Hepatocyte (in vitro differentiated cells): ENCODE measurements at regions not wholly inside any gene's neighbourhood (a gene's known extent, or its start where the extent isn't known, plus 50 kb on each side); places are given as distances from the start of the nearest gene placed in this dataset.

Source experiments
- DNase-seq: peaks from one replicate; pipeline ENCODE4 v3.0.0-alpha.2; 2016; ENCODE audit warnings: low spot score
- H2AFZ ChIP-seq: fragments of 200-600 bp; sonication (generic); 2 replicates; pipeline ENCODE4 v1.6.0; 2016; ENCODE audit warnings: antibody characterized with exemption, mild to moderate bottlenecking
- H3K27ac ChIP-seq: fragments of 200-600 bp; sonication (generic); 2 replicates; pipeline ENCODE4 v1.5.1; 2016; ENCODE audit warnings: mild to moderate bottlenecking
- H3K27me3 ChIP-seq: fragments of 200-600 bp; sonication (generic); 2 replicates; pipeline ENCODE4 v1.6.1; 2016
- H3K36me3 ChIP-seq: fragments of 200-600 bp; sonication (generic); replicated peaks from 2 replicates; pipeline ENCODE4 v1.5.1; 2016; ENCODE audit warnings: low read depth; ENCODE audit not compliant: insufficient read depth
- H3K4me1 ChIP-seq: fragments of 200-600 bp; sonication (generic); 2 replicates; pipeline ENCODE4 v1.5.1; 2016; ENCODE audit warnings: mild to moderate bottlenecking, moderate library complexity; ENCODE audit not compliant: insufficient read depth
- H3K4me2 ChIP-seq: fragments of 200-600 bp; sonication (generic); 2 replicates; pipeline ENCODE4 v1.6.0; 2016
- H3K4me3 ChIP-seq: fragments of 200-600 bp; sonication (generic); 2 replicates; pipeline ENCODE4 v1.5.1; 2016; ENCODE audit warnings: mild to moderate bottlenecking
- H3K79me2 ChIP-seq: fragments of 200-600 bp; sonication (generic); 2 replicates; pipeline ENCODE4 v1.6.0; 2017; ENCODE audit warnings: mild to moderate bottlenecking
- H3K9me2 ChIP-seq: fragments of 200-600 bp; sonication (generic); replicated peaks from 2 replicates; pipeline ENCODE4 v1.6.0; 2017; ENCODE audit warnings: mild to moderate bottlenecking; ENCODE audit not compliant: insufficient read depth
- H3K9me3 ChIP-seq: fragments of 200-600 bp; sonication (generic); 2 replicates; pipeline ENCODE4 v1.5.1; 2016; ENCODE audit warnings: low read depth, mild to moderate bottlenecking
- H4K20me1 ChIP-seq: fragments of 200-600 bp; sonication (generic); 2 replicates; pipeline ENCODE4 v1.6.0; 2016; ENCODE audit warnings: mild to moderate bottlenecking; ENCODE audit not compliant: insufficient read depth, poor library complexity, severe bottlenecking
- CTCF ChIP-seq: fragments of 200-600 bp; sonication (generic); IDR thresholded peaks from 2 replicates; pipeline ENCODE4 v1.5.1; 2016; ENCODE audit warnings: antibody characterized with exemption, mild to moderate bottlenecking; ENCODE audit not compliant: poor library complexity
- EZH2 ChIP-seq: fragments of 200-600 bp; sonication (generic); IDR thresholded peaks from 2 replicates; pipeline ENCODE4 v1.6.1; 2016; ENCODE audit warnings: antibody characterized with exemption, mild to moderate bottlenecking, borderline replicate concordance
- EZH2phosphoT487 ChIP-seq: fragments of 200-600 bp; sonication (generic); IDR thresholded peaks from one replicate; pipeline ENCODE4 v1.6.1; 2018; ENCODE audit warnings: antibody characterized with exemption, mild to moderate bottlenecking, low read depth, moderate library complexity; ENCODE audit not compliant: unreplicated experiment, severe bottlenecking
- WGBS: methylation state at CpG from one replicate; pipeline ENCODE4 v1.1.6; 2016; ENCODE audit warnings: low lambda C conversion rate; ENCODE audit errors: missing lambda C conversion rate; 5-methylcytosine and 5-hydroxymethylcytosine counted together

GRCh38 chr20:6622041-6622440 lies 145.4 kb upstream of the BMP2 start:
- Histone ChIP-seq H3K79me2 (no peaks in the 10 kb centered on the region), H3K27me3 (no peaks in the 10 kb centered on the region), H3K27ac (no peak overlapping the region), H3K9me2 (no peaks in the 10 kb centered on the region), H4K20me1 (no peaks in the 10 kb centered on the region), H2AFZ (no peak overlapping the region), H3K4me2 (no peak overlapping the region), H3K9me3 (no peaks in the 10 kb centered on the region), H3K36me3 (no peaks in the 10 kb centered on the region), H3K4me3 (no peak overlapping the region), H3K4me1 (peaks cover 6% of the 10 kb centered on the region)
- TF ChIP-seq EZH2phosphoT487 = no peak
- no peak for TF ChIP-seq EZH2
- TF ChIP-seq CTCF = no peak
- no peak for DNase-seq

- Histone ChIP-seq H3K4me3 (no peak overlapping the region), H3K4me1 (no peaks in the 10 kb centered on the region), H3K27ac (no peak overlapping the region), H3K9me2 (no peaks in the 10 kb centered on the region), H4K20me1 (no peaks in the 10 kb centered on the region), H3K27me3 (no peaks in the 10 kb centered on the region), H3K9me3 (no peaks in the 10 kb centered on the region), H3K36me3 (no peaks in the 10 kb centered on the region), H3K4me2 (no peak overlapping the region), H2AFZ (no peak overlapping the region), H3K79me2 (no peaks in the 10 kb centered on the region)
- no peak for DNase-seq
- TF ChIP-seq EZH2 (no peak), EZH2phosphoT487 (no peak), CTCF (no peak)
- 73% methylated on average over 2 of the region's 2 CpGs for WGBS
Measured at GRCh38 chr20:6618051-6618450, 149.4 kb upstream of the BMP2 start.

- Histone ChIP-seq H2AFZ (no peak overlapping the region), H3K9me3 (no peaks in the 10 kb centered on the region), H3K4me2 (no peak overlapping the region), H3K36me3 (no peaks in the 10 kb centered on the region), H4K20me1 (no peaks in the 10 kb centered on the region), H3K9me2 (no peaks in the 10 kb centered on the region), H3K4me1 (no peaks in the 10 kb centered on the region), H3K27me3 (no peaks in the 10 kb centered on the region), H3K4me3 (no peak overlapping the region), H3K79me2 (no peaks in the 10 kb centered on the region), H3K27ac (no peak overlapping the region)
- no peak for DNase-seq
- TF ChIP-seq CTCF (no peak), EZH2 (no peak), EZH2phosphoT487 (no peak)
- 90% methylated on average over 1 of the region's 1 CpG for WGBS
Measured at GRCh38 chr20:6616421-6616820, 151.1 kb upstream of the BMP2 start.

- H3K4me1 ChIP-seq = no peaks in the 10 kb centered on the region
- no peak for TF ChIP-seq CTCF
- TF ChIP-seq EZH2 = no peak
- no peak for TF ChIP-seq EZH2phosphoT487
- no peaks in the 10 kb centered on the region for H3K9me3 ChIP-seq
- no peak overlapping the region for H3K4me2 ChIP-seq
- H2AFZ ChIP-seq = no peak overlapping the region
- 89% methylated on average over 1 of the region's 1 CpG for WGBS
- no peak overlapping the region for H3K4me3 ChIP-seq
- no peaks in the 10 kb centered on the region for H4K20me1 ChIP-seq
- H3K79me2 ChIP-seq = no peaks in the 10 kb centered on the region
- no peaks in the 10 kb centered on the region for H3K9me2 ChIP-seq
- H3K27me3 ChIP-seq = no peaks in the 10 kb centered on the region
- no peaks in the 10 kb centered on the region for H3K36me3 ChIP-seq
- no peak overlapping the region for H3K27ac ChIP-seq
- no peak for DNase-seq
Measured at GRCh38 chr20:6614836-6615235, 152.7 kb upstream of the BMP2 start.
